ENCODE measurements at regions not wholly inside any gene's neighbourhood (a gene's known extent, or its start where the extent isn't known, plus 50 kb on each side); places are given as distances from the start of the nearest gene placed in this dataset.

DNA sequence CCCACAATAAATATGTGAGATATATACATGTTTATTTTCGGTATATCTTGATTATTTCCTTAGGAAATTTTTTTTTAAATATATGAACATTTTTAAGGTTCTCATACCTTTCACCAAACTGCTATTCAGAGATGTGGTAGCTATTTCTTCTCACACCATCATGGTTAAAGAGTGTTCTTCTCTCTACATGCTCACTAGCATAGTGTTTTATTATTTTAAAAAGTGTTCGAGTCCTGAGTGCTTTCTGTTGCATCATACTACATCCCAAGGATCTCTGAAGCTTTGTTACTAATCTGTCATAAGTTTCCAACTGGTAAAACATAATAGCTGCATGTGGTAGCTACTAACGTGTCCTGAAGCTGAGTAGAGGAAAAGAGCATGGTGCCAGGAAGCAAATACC, 177.4 kb upstream of the GLRA1 start:
- no peaks in the 10 kb centered on the region for H3K9me3 Mint-ChIP-seq
- TF ChIP-seq CTCF (IDR thresholded peaks at IDR 0.05; ENCODE audit: unreplicated experiment) = no peak
- H3K27ac Mint-ChIP-seq = no peak overlapping the region
- DNase-seq (ENCODE audit: low spot score in 2 of 2, unreplicated experiment in 2 of 2) = no peak
- H3K36me3 Mint-ChIP-seq = no peaks in the 10 kb centered on the region
- no peaks in the 10 kb centered on the region for H3K4me1 Mint-ChIP-seq
- H3K4me3 Mint-ChIP-seq = no peak overlapping the region
- H3K27me3 Mint-ChIP-seq (ENCODE audit: low read depth) = no peaks in the 10 kb centered on the region

DNA sequence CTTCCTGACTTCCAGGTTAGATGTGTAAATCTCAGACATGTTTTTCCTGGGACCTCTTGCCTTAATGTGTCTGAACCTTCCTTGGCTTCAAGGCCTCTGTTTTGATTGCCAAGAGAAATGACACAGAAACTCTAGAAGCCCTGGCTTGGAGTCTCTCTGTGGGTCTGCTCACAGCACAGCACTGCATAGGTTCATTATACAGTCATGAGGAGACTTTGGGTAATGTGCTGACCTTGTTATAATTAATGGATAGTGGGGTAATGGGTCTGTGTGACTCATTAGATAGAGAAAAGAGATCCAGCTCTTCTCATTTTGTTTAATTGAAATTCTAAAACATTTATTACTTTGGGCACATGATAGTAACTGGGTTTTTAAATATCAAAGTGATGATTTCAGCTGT, 175.8 kb upstream of the GLRA1 start:
- Mint-ChIP-seq H3K27ac (no peak overlapping the region), H3K9me3 (no peaks in the 10 kb centered on the region), H3K4me3 (no peak overlapping the region)

GRCh38 chr5:152097128-152097527, 172.5 kb upstream of the GLRA1 start:
- H3K27ac Mint-ChIP-seq = no peak overlapping the region
- DNase-seq (ENCODE audit: low spot score in 2 of 2, unreplicated experiment in 2 of 2) = no peak
- no peak for TF ChIP-seq CTCF (IDR thresholded peaks at IDR 0.05; ENCODE audit: unreplicated experiment)
- no peak overlapping the region for H3K4me3 Mint-ChIP-seq
- H3K9me3 Mint-ChIP-seq = no peaks in the 10 kb centered on the region
- H3K36me3 Mint-ChIP-seq = no peaks in the 10 kb centered on the region
- peaks cover 2% of the 10 kb centered on the region for H3K27me3 Mint-ChIP-seq (ENCODE audit: low read depth)
- peaks cover 2% of the 10 kb centered on the region for H3K4me1 Mint-ChIP-seq

More for the DNA sequence above, 175.8 kb upstream of the GLRA1 start:
- Mint-ChIP-seq H3K4me1 (no peaks in the 10 kb centered on the region), H3K27me3 (ENCODE audit: low read depth) (peaks cover 2% of the 10 kb centered on the region), H3K36me3 (no peaks in the 10 kb centered on the region)
- TF ChIP-seq CTCF (IDR thresholded peaks at IDR 0.05; ENCODE audit: unreplicated experiment) = no peak
- DNase-seq (ENCODE audit: low spot score in 2 of 2, unreplicated experiment in 2 of 2) = no peak

- Mint-ChIP-seq H3K9me3 (no peaks in the 10 kb centered on the region), H3K27ac (no peak overlapping the region), H3K4me1 (peaks cover 2% of the 10 kb centered on the region), H3K27me3 (ENCODE audit: low read depth) (peaks cover 4% of the 10 kb centered on the region), H3K4me3 (no peak overlapping the region), H3K36me3 (no peaks in the 10 kb centered on the region)
- DNase-seq (ENCODE audit: low spot score in 2 of 2, unreplicated experiment in 2 of 2) = no peak
- no peak for TF ChIP-seq CTCF (IDR thresholded peaks at IDR 0.05; ENCODE audit: unreplicated experiment)
These were observed 170.1 kb upstream of the GLRA1 start for GRCh38 chr5:152094716-152095115.

DNA sequence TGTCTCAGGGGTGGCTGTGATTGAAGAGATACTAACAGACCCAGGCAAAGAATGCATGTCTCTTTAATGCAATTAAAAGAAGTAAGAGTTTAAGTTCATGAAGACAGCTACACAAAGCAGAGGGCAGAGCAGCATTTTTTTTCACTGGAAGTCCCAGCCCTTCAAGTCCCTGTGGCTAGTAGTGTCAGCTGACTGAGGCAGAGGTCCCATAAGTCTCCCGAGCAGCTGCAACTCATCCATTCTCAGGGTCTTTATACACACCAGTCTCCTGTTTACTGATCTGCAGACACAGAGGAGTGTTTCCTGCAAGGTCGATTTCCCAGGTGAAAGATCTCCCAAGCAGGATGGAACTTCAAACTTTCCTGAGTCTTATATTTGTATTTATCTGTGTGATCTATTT, 169.4 kb upstream of the GLRA1 start:
- no peaks in the 10 kb centered on the region for H3K36me3 Mint-ChIP-seq
- no peak overlapping the region for H3K27ac Mint-ChIP-seq
- peaks cover 4% of the 10 kb centered on the region for H3K27me3 Mint-ChIP-seq (ENCODE audit: low read depth)
- no peaks in the 10 kb centered on the region for H3K9me3 Mint-ChIP-seq
- DNase-seq (ENCODE audit: low spot score in 2 of 2, unreplicated experiment in 2 of 2) = no peak
- H3K4me3 Mint-ChIP-seq = no peak overlapping the region
- peaks cover 2% of the 10 kb centered on the region for H3K4me1 Mint-ChIP-seq
- no peak for TF ChIP-seq CTCF (IDR thresholded peaks at IDR 0.05; ENCODE audit: unreplicated experiment)

- Mint-ChIP-seq H3K27me3 (ENCODE audit: low read depth) (peaks cover 4% of the 10 kb centered on the region), H3K4me3 (no peak overlapping the region), H3K27ac (no peak overlapping the region), H3K4me1 (peaks cover 2% of the 10 kb centered on the region), H3K9me3 (no peaks in the 10 kb centered on the region), H3K36me3 (no peaks in the 10 kb centered on the region)
- no peak for TF ChIP-seq CTCF (IDR thresholded peaks at IDR 0.05; ENCODE audit: unreplicated experiment)
- no peak for DNase-seq (ENCODE audit: low spot score in 2 of 2, unreplicated experiment in 2 of 2)
These were observed 167.9 kb upstream of the GLRA1 start for GRCh38 chr5:152092580-152092979.

All from mesothelial cell of epicardium (in vitro differentiated cells).